HG03558 (cell line): ENCODE measurements at regions not wholly inside any gene's neighbourhood (a gene's known extent, or its start where the extent isn't known, plus 50 kb on each side); places are given as distances from the start of the nearest gene placed in this dataset.
A peak's percentile ranks its signal among the peaks of the same experiment; 100 is the strongest.
"Not testable (repeated sequence)": the region's sequence is repeated elsewhere in the genome, so short reads cannot be mapped to it uniquely, and the experiment has no call there.

Experiments used
- ATAC-seq: cut with Tn5 transposase; IDR thresholded peaks from one replicate; pipeline ENCODE4 v1.9.1; 2021; ENCODE audit warnings: moderate number of reproducible peaks; ENCODE audit not compliant: unreplicated experiment; ENCODE audit errors: extremely low read depth

- not testable (repeated sequence) for ATAC-seq
Measured at GRCh38 chr4:86413426-86413825, 53.6 kb upstream of the MAPK10 start.

- ATAC-seq, result no peak
Measured at GRCh38 chr4:86414686-86415085, 54.8 kb upstream of the MAPK10 start.

- ATAC-seq, result no peak
Measured at GRCh38 chr4:86416081-86416480, 56.2 kb upstream of the MAPK10 start.

- no peak for ATAC-seq
Measured at GRCh38 chr4:86421461-86421860, 61.6 kb upstream of the MAPK10 start.

- no peak for ATAC-seq
Measured at GRCh38 chr4:86431543-86432116, 71.8 kb upstream of the MAPK10 start.

GRCh38 chr4:86432559-86433134 lies 72.8 kb upstream of the MAPK10 start:
- ATAC-seq, result no peak

GRCh38 chr4:86439293-86439692 lies 79.4 kb upstream of the MAPK10 start:
- ATAC-seq, result no peak

- ATAC-seq, result peak; percentile 78
Measured at GRCh38 chr4:86441175-86441936, 81.5 kb upstream of the MAPK10 start.

- no peak for ATAC-seq
Measured at GRCh38 chr4:86442881-86443280, 83.0 kb upstream of the MAPK10 start.

GRCh38 chr4:86443495-86443894 lies 83.6 kb upstream of the MAPK10 start:
- ATAC-seq, result no peak

- ATAC-seq, result no peak
Measured at GRCh38 chr4:86446996-86447395, 87.1 kb upstream of the MAPK10 start.

GRCh38 chr4:86448871-86449270 lies 89.0 kb upstream of the MAPK10 start:
- ATAC-seq, result no peak

- ATAC-seq, result no peak
Measured at GRCh38 chr4:86449746-86450588, 90.1 kb upstream of the MAPK10 start.

GRCh38 chr4:86450861-86451260 lies 91.0 kb upstream of the MAPK10 start:
- ATAC-seq, result no peak

GRCh38 chr4:86451560-86452330 lies 91.9 kb upstream of the MAPK10 start:
- ATAC-seq, result no peak

- no peak for ATAC-seq
Measured at GRCh38 chr4:86452422-86452891, 92.6 kb upstream of the MAPK10 start.

- no peak for ATAC-seq
Measured at GRCh38 chr4:86452924-86453531, 93.2 kb upstream of the MAPK10 start.

GRCh38 chr4:86453611-86454072 lies 93.8 kb upstream of the MAPK10 start:
- ATAC-seq, result not testable (repeated sequence)

GRCh38 chr4:86461849-86462248 lies 102.0 kb upstream of the MAPK10 start:
- ATAC-seq, result no peak
